ENCODE measurements at regions not wholly inside any gene's neighbourhood (a gene's known extent, or its start where the extent isn't known, plus 50 kb on each side); places are given as distances from the start of the nearest gene placed in this dataset.
"Not testable (repeated sequence)": the region's sequence is repeated elsewhere in the genome, so short reads cannot be mapped to it uniquely, and the experiment has no call there.

DNA sequence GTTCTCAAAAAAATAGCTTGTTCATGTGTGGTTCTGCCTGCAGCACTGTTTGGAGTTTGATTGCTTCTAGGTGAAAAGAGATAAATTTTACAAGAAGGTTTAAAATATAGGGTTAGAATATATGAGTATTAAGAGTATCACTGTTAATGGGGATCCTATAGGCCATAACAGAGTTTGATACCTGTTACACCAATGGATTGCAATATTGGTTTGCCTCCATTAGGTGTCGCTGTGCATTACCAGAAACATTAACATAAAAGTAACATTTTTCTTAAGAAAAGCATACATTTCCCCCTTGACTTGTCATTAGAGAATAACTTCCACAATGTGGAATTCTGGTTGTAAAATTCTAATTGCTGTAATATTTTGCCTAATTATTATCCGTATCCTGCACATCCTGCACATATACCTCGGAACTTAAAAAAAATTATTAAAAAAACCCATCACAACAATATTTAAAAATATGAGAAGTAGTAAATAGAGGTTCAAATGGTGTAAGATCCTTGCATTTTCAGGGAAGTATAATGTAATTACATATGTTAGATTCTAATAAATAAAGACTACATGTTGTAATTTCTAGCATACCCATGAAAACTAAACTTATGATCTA is 63.0 kb downstream of the CYP4A11 start:
- H3K9ac ChIP-seq (ENCODE audit: low read length in 3 of 3); H3K27me3 ChIP-seq (ENCODE audit: control insufficient read depth, insufficient read depth, low read length); H3K4me1 ChIP-seq (ENCODE audit: control insufficient read depth in 2 of 3, insufficient read depth in 2 of 3, low read depth in 1 of 3, low read length in 3 of 3); H3K36me3 ChIP-seq (ENCODE audit: control insufficient read depth in 2 of 3, insufficient read depth in 3 of 3, low read length in 3 of 3); H3K4me3 ChIP-seq (ENCODE audit: low read length in 3 of 3); H3K9me3 ChIP-seq (ENCODE audit: control insufficient read depth in 2 of 3, insufficient read depth in 1 of 3, low read length in 3 of 3); intact Hi-C loops (cut with DNase I); H3K27ac ChIP-seq (ENCODE audit: low read depth in 2 of 2, low read length in 2 of 2): not testable (repeated sequence)
- FAIRE-seq (peak; percentile 96), DNase-seq (peak in 2 of 5 donors; percentile 35 to 52)
- TF ChIP-seq, protein P1, sequence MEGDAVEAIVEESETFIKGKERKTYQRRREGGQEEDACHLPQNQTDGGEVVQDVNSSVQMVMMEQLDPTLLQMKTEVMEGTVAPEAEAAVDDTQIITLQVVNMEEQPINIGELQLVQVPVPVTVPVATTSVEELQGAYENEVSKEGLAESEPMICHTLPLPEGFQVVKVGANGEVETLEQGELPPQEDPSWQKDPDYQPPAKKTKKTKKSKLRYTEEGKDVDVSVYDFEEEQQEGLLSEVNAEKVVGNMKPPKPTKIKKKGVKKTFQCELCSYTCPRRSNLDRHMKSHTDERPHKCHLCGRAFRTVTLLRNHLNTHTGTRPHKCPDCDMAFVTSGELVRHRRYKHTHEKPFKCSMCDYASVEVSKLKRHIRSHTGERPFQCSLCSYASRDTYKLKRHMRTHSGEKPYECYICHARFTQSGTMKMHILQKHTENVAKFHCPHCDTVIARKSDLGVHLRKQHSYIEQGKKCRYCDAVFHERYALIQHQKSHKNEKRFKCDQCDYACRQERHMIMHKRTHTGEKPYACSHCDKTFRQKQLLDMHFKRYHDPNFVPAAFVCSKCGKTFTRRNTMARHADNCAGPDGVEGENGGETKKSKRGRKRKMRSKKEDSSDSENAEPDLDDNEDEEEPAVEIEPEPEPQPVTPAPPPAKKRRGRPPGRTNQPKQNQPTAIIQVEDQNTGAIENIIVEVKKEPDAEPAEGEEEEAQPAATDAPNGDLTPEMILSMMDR (IDR thresholded peaks at IDR 0.05; ENCODE audit: borderline replicate concordance, extremely low read depth, insufficient read depth), result peak; percentile 56

DNA sequence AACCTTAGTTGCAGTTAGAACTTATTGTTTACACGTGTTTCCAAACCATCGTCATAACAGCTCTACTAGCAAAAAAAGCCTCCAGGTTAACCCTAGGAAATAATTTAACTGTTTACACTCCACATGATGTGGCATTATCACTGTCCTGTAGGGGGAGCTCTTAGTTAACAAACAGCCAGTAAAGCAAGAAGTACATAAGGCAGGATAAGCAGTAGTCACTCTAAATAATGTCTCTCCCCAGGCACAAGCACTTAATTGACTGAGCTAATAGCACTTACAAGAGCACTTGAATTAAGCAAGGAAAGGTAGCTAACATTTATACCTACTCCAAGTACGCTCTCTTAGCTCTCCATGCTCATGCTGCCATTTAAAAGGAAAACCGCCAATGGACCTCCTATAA is 65.2 kb downstream of the CYP4A11 start:
- H3K9me3 ChIP-seq (ENCODE audit: control insufficient read depth in 2 of 3, insufficient read depth in 1 of 3, low read length in 3 of 3); FAIRE-seq; H3K27ac ChIP-seq (ENCODE audit: low read depth in 2 of 2, low read length in 2 of 2); H3K4me1 ChIP-seq (ENCODE audit: control insufficient read depth in 2 of 3, insufficient read depth in 2 of 3, low read depth in 1 of 3, low read length in 3 of 3); H3K36me3 ChIP-seq (ENCODE audit: control insufficient read depth in 2 of 3, insufficient read depth in 3 of 3, low read length in 3 of 3); DNase-seq; intact Hi-C loops (cut with DNase I); H3K27me3 ChIP-seq (ENCODE audit: control insufficient read depth, insufficient read depth, low read length); H3K4me3 ChIP-seq (ENCODE audit: low read length in 3 of 3); H3K9ac ChIP-seq (ENCODE audit: low read length in 3 of 3): not testable (repeated sequence)
